ENCODE measurements at regions not wholly inside any gene's neighbourhood (a gene's known extent, or its start where the extent isn't known, plus 50 kb on each side); places are given as distances from the start of the nearest gene placed in this dataset.

DNA sequence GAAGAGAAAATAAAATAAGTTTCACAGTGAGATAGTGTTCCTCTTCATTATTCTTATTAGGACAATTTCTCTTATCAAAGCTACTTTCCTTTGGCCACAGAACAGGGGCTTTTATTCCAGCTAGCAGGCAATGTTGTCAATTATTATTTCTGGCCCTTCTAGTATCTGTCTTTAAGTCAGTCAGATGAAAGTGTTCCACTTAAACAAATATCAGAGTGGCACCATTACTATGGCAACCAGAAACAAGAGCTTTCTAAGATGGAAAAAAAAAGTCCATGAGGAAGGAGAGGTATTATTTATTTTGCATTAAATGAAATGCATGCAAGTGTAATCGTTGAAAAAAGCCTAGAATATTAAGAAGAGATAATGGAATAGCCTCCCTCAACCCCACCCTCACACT, 426.4 kb downstream of the TUSC7 start:
- DNase-seq (ENCODE audit: extremely low read depth in 1 of 4, low spot score in 3 of 4) (no peak), FAIRE-seq (no peak), ATAC-seq (no peak)
- no peaks in the 10 kb centered on the region for H3K27me3 ChIP-seq (ENCODE audit: control insufficient read depth in 2 of 2, insufficient read depth in 2 of 2, low read length in 2 of 2)
- H3K27ac ChIP-seq (ENCODE audit: extremely low read depth, low read depth, low read length), result no peak overlapping the region
- WGBS (ENCODE audit: insufficient coverage, low coverage, missing lambda C conversion rate), result 0% methylated on average over 1 of the region's 1 CpG
- no peak overlapping the region for H3K4me2 ChIP-seq (ENCODE audit: insufficient read depth, low read length)
- no TSS peak for BruUV-seq (replicated peaks)
- CTCF ChIA-PET (ENCODE audit: low intra/inter-chr PET ratio), result no interaction called here
- H3K36me3 ChIP-seq (ENCODE audit: control insufficient read depth, insufficient read depth, low read length), result no peaks in the 10 kb centered on the region
- H4K20me1 ChIP-seq (replicated peaks; ENCODE audit: control insufficient read depth, insufficient read depth, low read length), result no peaks in the 10 kb centered on the region
- no peak overlapping the region for H2AFZ ChIP-seq (ENCODE audit: low read depth, low read length)
- no peak overlapping the region for H3K4me3 ChIP-seq
- H3K9me3 ChIP-seq (replicated peaks; ENCODE audit: control insufficient read depth, insufficient read depth, low read depth, low read length), result no peaks in the 10 kb centered on the region
- in situ Hi-C loops (cut with MboI) (no loop called here), intact Hi-C loops (cut with micrococcal nuclease) (no loop called here)
- H3K9me1 ChIP-seq (ENCODE audit: control insufficient read depth, insufficient read depth, low read length), result no peaks in the 10 kb centered on the region
- H3K79me2 ChIP-seq (ENCODE audit: control insufficient read depth, insufficient read depth, low read length), result no peaks in the 10 kb centered on the region
- POLR2A ChIA-PET, result no interaction called here
- H3K9ac ChIP-seq (ENCODE audit: insufficient read depth in 1 of 2, low read depth in 2 of 2, low read length in 2 of 2), result no peak overlapping the region
- H3K4me1 ChIP-seq (replicated peaks in 1 of 2; ENCODE audit: control insufficient read depth in 2 of 2, insufficient read depth in 2 of 2, low read length in 2 of 2), result no peaks in the 10 kb centered on the region
- TF ChIP-seq ELF1 (tag; IDR thresholded peaks at IDR 0.05) (no peak), DEAF1 (CRISPR knock-in tag; IDR thresholded peaks at IDR 0.05) (no peak), ZNF780A (CRISPR knock-in tag; IDR thresholded peaks at IDR 0.05) (no peak), RBM22 (IDR thresholded peaks at IDR 0.05; ENCODE audit: low read depth, low read length, poor library complexity, severe bottlenecking) (no peak), ZNF609 (CRISPR knock-in tag; IDR thresholded peaks at IDR 0.05; ENCODE audit: borderline replicate concordance) (no peak), MTA2 (IDR thresholded peaks at IDR 0.05; ENCODE audit: low read depth) (no peak), ZBTB49 (CRISPR knock-in tag; IDR thresholded peaks at IDR 0.05; ENCODE audit: borderline replicate concordance) (no peak), MED1 (CRISPR knock-in tag; IDR thresholded peaks at IDR 0.05; ENCODE audit: borderline replicate concordance) (no peak), MEF2D (tag; conservative IDR thresholded peaks at IDR 0.05; ENCODE audit: low read depth) (no peak), MEIS2 (IDR thresholded peaks at IDR 0.05; ENCODE audit: partially characterized antibody) (no peak), NCOA4 (IDR thresholded peaks at IDR 0.05; ENCODE audit: partially characterized antibody) (no peak)

Measured in K562 (cell line).